Muscle of arm (tissue), 1 donor: ENCODE measurements at regions not wholly inside any gene's neighbourhood (a gene's known extent, or its start where the extent isn't known, plus 50 kb on each side); places are given as distances from the start of the nearest gene placed in this dataset.
"Not testable (repeated sequence)": the region's sequence is repeated elsewhere in the genome, so short reads cannot be mapped to it uniquely, and the experiment has no call there.

ENCODE experiments used
- DNase-seq: peaks from one replicate; pipeline ENCODE4 v3.0.0-alpha.2; 2013

DNA sequence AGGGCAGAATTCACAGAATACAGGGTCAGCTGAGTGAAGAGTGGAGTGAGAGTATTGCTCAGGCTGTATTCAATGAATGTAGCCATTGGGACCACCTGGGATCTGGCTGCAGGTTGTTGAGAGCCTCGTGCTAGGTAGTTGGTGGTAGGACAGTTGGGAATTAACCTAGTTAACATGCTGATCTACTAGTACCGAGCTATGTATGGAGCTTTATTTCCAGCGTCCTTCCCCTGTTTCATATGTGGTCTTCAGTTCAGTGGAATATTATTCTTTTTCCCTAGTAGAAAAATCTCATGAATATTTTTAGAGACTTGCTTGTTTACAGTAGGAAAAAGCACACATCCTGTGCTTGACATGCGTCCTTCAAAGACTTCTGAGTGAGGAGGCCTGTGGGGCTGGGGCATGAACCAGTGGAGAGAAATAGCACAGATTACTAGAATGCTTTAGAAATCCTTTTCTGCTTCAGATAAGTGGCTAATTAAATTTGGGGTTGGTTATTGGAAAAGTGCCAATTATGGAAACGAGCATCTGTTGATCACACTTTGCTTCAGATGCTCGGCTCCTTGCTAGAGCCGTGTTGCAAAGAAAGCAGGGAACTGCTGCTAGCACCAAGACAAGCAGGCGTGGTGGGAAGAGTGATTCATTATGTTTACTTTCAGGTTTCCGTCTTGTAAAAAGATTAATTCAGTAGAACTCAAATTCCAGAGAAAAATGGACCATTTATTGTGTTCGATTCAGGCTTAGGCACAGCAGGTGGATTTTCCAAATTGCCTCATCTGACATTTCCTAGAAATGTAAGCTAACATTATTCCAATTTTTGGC, 53.6 kb downstream of the ARF6 start:
- peak; percentile 25 for DNase-seq

DNA sequence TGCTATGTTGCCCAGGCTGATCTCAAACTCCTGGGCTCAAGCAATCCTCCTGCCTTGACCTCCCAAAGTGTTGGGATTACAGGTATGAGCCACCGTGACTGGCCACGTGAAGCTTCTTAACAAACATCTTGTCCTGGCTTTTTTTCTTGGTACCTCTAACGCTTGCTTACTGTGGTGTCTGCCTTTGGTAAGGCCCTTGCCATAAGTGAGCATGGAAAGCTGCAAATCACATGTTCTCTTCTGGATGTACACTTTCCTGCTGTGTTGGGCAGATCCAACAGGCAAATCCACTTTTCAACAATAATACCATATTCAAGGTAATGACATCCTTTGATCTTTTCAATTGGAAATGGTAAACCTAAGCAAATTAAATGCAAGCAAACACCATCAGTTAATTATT, 54.6 kb downstream of the ARF6 start:
- DNase-seq, result no peak

GRCh38 chr14:49950275-49951228, 57.7 kb downstream of the ARF6 start:
- no peak for DNase-seq

DNA sequence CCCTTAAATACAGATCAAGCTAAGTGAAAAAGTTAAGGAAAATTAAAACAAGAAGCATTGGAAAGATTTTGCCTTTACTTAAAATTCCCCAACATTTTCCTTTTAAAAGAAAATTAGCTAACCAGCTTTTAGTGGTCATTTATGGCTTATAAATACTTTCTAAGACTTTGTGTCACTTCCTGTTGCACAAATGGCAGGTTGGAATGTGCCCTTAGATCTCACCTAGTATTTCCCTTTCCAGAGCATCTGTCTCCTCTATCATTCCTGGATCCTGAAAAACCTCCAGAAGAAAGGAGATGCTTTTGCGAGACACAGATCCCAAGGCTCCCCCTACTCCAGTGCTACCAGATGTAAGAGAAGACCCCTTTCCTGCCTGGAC, 58.3 kb downstream of the ARF6 start:
- no peak for DNase-seq

- DNase-seq, result no peak
Measured at GRCh38 chr14:49951691-49952345, 58.9 kb downstream of the ARF6 start.

GRCh38 chr14:49953196-49953595, 60.3 kb downstream of the ARF6 start:
- no peak for DNase-seq

DNA sequence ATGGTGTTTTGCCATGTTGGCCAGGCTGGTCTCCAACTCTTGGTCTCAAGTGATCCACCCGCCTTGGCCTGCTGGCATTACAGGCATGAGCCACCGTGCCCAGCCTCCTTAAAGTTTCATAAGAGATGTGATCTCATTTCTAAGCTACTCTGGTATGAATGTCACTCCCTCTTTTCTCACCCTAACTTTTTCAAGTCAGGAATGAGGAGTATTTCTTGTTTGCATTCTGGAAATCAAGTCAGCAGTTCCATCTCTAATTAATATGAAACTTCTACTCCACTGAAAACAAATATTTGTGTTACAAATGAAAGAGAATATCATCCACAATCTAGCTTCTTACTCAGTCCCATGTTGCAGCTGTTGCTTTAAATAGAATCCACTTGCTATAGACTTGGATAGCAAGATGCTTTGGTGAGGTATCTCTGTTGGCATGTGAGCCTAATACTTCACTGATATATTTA, 61.3 kb downstream of the ARF6 start:
- no peak for DNase-seq

DNA sequence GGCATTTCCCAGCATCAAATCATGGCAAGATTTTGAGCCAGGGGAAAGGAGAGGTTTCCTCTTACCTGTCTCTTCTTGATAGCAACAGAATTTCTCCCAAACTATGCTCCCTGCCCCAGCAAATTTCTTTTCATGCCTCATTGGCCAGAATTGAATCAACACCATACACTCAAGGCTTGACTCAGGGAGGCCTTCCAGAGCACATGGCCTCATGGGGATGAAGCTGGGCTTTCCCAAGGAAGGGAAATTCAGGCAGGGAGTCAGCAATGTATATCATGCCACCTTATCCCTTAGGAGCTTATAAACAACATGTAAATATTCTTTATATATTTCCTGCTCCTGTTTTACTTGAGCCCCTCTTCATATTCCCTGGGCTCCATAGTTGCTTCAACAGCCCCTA, 62.1 kb downstream of the ARF6 start:
- no peak for DNase-seq

DNA sequence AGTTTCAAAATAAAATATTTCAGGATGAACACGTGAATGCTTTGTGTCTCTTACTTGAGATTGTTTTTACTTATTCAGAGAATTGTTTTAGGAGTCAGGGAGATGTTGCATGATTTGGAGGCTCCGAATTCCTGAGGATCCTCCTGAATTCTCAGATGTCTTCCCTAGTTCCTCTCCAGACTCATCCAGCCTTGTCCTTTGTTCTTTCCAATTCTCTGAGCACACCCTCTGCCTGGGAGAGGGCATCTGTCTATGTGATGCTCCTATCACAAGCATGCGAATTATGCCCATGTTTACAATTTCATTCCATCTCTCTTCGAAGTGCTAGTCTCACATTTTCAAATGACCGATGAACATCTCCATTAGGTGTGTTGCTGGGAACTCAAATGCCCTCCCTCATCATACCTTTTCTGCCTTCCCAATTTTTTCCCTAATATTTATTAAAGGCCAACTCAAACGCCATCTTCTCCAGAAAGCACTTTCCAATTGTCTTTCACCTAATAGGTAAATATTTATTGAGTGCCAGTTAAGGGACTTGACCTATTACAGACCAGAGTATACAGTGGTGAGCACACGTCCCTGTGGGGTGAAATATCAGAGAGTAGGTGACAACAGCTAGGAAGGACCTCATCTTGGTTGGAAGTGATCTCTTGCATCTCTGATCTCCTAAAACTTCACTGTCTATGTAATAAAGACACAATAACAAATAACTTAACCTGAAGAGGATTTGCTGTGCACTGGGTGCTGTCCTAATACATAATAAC, 64.4 kb downstream of the ARF6 start:
- no peak for DNase-seq

DNA sequence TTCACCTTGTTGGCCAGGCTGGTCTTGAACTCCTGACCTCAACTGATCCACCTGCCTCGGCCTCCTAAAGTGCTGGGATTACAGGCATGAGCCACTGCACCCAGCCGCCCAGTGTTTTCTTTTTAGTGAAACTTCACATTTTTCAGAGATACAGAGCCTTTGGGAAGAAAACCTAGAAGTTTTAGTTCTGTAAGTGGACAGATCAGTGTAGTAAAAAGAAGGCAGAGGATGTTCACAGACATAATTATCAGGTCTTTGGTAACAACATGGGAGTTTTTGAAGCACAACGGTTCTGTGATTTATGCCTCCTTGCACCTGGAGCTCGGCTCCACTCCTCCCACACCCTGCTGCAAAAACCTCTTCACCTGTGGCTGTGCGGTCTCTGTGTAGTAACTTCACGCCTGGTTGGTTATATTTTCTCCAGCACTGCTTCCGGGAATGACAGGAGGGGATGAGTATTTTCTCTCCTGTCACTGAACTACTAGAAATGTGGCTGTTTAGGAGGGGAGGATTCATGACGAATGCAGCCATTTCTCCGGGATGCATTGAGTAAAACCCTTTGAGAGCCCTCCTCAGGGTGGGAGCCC, 67.0 kb downstream of the ARF6 start:
- no peak for DNase-seq

DNA sequence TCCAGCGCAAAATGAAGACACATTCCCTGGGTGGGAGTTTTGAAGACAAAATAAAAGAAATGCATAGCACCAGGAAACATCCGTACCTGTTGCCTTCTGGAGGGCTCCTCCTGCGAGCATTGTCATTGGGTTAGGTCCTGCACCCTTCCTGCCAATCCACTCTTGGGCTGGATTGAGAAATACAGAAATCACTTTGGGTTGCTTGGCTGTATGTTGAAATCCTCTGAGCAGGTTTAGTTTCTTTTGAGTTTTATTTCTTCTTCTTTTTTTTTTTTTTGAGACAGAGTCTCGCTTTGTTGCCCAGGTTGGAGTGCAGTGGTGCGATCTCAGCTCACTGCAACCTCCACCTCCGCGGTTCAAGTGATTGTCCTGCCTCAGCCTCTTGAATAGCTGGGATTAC, 67.6 kb downstream of the ARF6 start:
- DNase-seq, result no peak

- no peak for DNase-seq
Measured at GRCh38 chr14:49961270-49962222, 68.7 kb downstream of the ARF6 start.

GRCh38 chr14:49962621-49963020, 69.7 kb downstream of the ARF6 start:
- DNase-seq, result no peak

- DNase-seq, result not testable (repeated sequence)
Measured at GRCh38 chr14:49965068-49965651, 72.3 kb downstream of the ARF6 start.

- no peak for DNase-seq
Measured at GRCh38 chr14:49966304-49966809, 73.5 kb downstream of the ARF6 start.

DNA sequence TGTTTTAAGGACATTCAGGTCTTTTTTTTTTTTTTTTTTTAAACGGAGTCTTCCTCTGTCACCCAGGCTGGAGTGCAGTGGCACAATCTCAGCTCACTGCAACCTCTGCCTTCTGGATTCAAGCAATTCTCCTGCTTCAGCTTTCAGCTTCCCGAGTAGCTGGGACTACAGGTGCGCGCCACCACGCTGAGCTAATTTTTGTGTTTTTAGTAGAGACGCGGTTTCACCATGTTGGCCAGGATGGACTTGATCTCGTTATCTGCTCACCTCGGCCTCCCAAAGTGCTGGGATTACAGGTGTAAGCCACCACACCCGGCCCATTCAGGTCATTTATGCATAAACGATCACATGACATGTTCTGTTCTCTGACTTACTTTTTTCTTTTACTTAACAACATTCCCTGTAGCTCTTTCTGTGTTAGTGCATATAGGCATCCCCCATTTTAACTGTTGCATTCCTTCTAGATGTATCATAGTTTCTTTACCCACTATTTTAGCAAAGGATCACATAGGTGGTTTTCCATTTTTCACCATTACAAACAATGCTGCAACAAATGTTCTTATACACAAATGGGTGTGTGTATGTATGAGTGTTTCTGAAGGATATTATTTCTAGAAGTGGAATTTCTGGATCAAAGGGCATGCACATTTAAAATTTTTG, 74.2 kb downstream of the ARF6 start:
- no peak for DNase-seq

DNA sequence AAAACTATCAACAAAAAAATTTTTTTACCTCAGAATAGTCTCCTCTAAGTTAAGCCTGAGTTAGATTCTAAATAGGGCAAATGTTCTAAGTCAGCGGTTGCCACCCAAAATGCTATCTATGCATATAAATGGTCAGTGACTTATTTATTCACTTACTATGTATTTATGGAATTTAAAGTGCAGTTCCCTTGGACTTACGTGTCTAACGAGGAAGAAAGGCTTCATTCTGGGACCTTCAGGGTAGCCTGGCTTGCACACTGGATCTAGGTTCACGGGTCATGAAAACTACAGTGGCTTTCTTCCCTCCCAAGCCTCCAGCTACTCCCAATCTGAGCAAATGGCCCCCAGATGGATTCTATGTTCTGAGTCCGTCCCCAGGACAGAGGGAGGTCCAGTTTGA, 77.1 kb downstream of the ARF6 start:
- no peak for DNase-seq

DNA sequence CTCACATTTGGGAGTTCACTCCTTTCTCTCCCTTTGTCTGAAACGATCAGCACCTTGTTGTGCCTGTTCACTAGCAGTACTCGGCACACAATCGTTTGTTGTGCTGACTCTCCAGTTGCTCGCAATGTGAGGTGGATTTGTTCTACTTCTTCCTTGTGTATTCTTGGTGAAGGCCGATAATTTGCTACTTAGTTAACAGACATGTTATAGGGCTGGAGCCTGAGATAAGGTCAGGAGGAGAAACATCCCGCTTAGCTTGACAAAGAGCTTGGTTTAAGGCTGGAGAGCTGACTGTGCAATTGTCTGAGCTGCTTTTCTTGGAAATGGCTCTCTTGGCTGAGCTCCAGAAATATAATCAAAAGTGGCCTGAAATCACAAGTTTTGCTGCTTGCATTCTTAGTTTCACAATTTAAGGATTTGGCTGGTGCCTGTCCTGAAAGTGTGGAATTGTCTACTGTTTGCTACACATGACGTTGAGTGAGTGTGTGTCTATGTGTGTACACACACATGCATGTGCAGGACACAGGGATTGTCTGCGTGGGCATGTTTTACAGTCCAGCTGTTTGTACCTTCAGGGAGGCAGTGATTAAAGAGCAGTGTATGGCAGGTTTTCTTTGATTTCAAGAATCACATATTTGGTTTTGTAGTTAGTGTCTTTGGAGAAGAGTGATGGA, 77.7 kb downstream of the ARF6 start:
- peak; percentile 70 for DNase-seq
